Right lobe of liver (tissue), 6 donors: ENCODE measurements at regions not wholly inside any gene's neighbourhood (a gene's known extent, or its start where the extent isn't known, plus 50 kb on each side); places are given as distances from the start of the nearest gene placed in this dataset.

Experiments
- ATAC-seq, 4 donors: fragments of 200-7000 bp; cut with Tn5 transposase; one replicate each; pipeline ENCODE4 v1.9.1; 2020; ENCODE audit warnings: mild to moderate bottlenecking in 4 of 4, moderate library complexity in 4 of 4
- DNase-seq, 3 donors: peaks; one replicate each; pipeline ENCODE4 v3.0.0-alpha.2; 2020
- H3K27ac ChIP-seq, 3 donors: fragments of 200-600 bp; one replicate each; pipeline ENCODE4 v1.8.0; 2022
- H3K27me3 ChIP-seq, 2 donors: fragments of 200-600 bp; one replicate each; pipeline ENCODE4 v1.8.0; 2022
- H3K36me3 ChIP-seq, 4 donors: fragments of 200-600 bp; sonication (generic) in 1 of 4; one replicate each; pipeline versions ENCODE4 v1.5.1 to v1.8.0; 2017 to 2022; ENCODE audit warnings: control low read depth in 1 of 4
- H3K4me1 ChIP-seq, 4 donors: fragments of 200-600 bp; sonication (generic) in 1 of 4; one replicate each; pipeline versions ENCODE4 v1.5.1 to v1.8.0; 2017 to 2022; ENCODE audit warnings: control low read depth in 1 of 4
- H3K4me3 ChIP-seq, 3 donors: fragments of 200-600 bp; one replicate each; pipeline ENCODE4 v1.8.0; 2022
- H3K9me3 ChIP-seq, 4 donors: fragments of 200-600 bp; sonication (generic) in 1 of 4; one replicate each; pipeline versions ENCODE4 v1.5.1 to v1.8.0; 2017 to 2022; ENCODE audit warnings: control low read depth in 1 of 4
- CTCF ChIP-seq, 4 donors: fragments of 200-600 bp in 3 of 4; fragments of 450-650 bp in 1 of 4; IDR thresholded peaks; one replicate each; pipeline versions ENCODE4 v1.5.1 to v1.8.0; 2016 to 2022; ENCODE audit warnings: antibody characterized with exemption in 4 of 4, mild to moderate bottlenecking in 2 of 4
- POLR2A ChIP-seq: fragments of 450-650 bp; IDR thresholded peaks from one replicate; pipeline ENCODE4 v1.6.1; 2017; ENCODE audit warnings: antibody characterized with exemption, mild to moderate bottlenecking
- WGBS: methylation state at CpG from one replicate; pipeline ENCODE4 v1.1.6; 2018; ENCODE audit warnings: low coverage, low lambda C conversion rate; ENCODE audit not compliant: insufficient coverage; ENCODE audit errors: missing lambda C conversion rate; 5-methylcytosine and 5-hydroxymethylcytosine counted together
- intact Hi-C, 2 donors: fragments of 100-400 bp; cut with DNase I; formaldehyde crosslinking; loops; one replicate each; pipeline versions ENCODE4 v1.11.2 to v1.14.1; 2022
- donor health status: DM: no; HTN: yes; CAD: no.
- donor health status: DM: no; HTN: no; CAD: no.
- donor health status: DM: no; HTN: no; CAD: no.
- donor health status: DM: no; HTN: yes; CAD: no.
- donor health status: DM: no; HTN: yes; CAD: no.

GRCh38 chr7:70923181-70923845, 208.6 kb upstream of the GALNT17 start:
- ATAC-seq (peak in 2 of 4 donors; percentile 16 to 30), DNase-seq (no peak)
- intact Hi-C loops = no loop called here
- no peak overlapping the region for H3K4me3 ChIP-seq
- no peaks in the 10 kb centered on the region for H3K9me3 ChIP-seq
- TF ChIP-seq POLR2A = no peak
- TF ChIP-seq CTCF (IDR thresholded peaks at IDR 0.05) = no peak
- H3K36me3 ChIP-seq = no peaks in the 10 kb centered on the region
- 59% methylated on average over 11 of the region's 11 CpGs for WGBS
- no peak overlapping the region for H3K27ac ChIP-seq
- H3K27me3 ChIP-seq = no peaks in the 10 kb centered on the region
- H3K4me1 ChIP-seq = no peaks in the 10 kb centered on the region

- Histone ChIP-seq H3K36me3 (no peaks in the 10 kb centered on the region), H3K4me1 (no peaks in the 10 kb centered on the region), H3K4me3 (no peak overlapping the region), H3K27me3 (no peaks in the 10 kb centered on the region), H3K27ac (no peak overlapping the region), H3K9me3 (no peaks in the 10 kb centered on the region)
- intact Hi-C loops = no loop called here
- WGBS = 51% methylated on average over 3 of the region's 5 CpGs
- DNase-seq = no peak
- ATAC-seq = no peak
- TF ChIP-seq POLR2A = no peak
- TF ChIP-seq CTCF (IDR thresholded peaks at IDR 0.05) = no peak
Measured at GRCh38 chr7:70925411-70926115, 206.4 kb upstream of the GALNT17 start.

- Histone ChIP-seq H3K27me3 (no peaks in the 10 kb centered on the region), H3K4me1 (no peaks in the 10 kb centered on the region), H3K4me3 (no peak overlapping the region), H3K27ac (no peak overlapping the region), H3K9me3 (no peaks in the 10 kb centered on the region), H3K36me3 (no peaks in the 10 kb centered on the region)
- ATAC-seq (no peak), DNase-seq (no peak)
- TF ChIP-seq CTCF (IDR thresholded peaks at IDR 0.05) (no peak), POLR2A (no peak)
- 42% methylated on average over 4 of the region's 4 CpGs for WGBS
- intact Hi-C loops = no loop called here
Measured at GRCh38 chr7:70926666-70927065, 205.3 kb upstream of the GALNT17 start.

GRCh38 chr7:70935311-70935710, 196.6 kb upstream of the GALNT17 start:
- Histone ChIP-seq H3K36me3 (no peaks in the 10 kb centered on the region), H3K9me3 (no peaks in the 10 kb centered on the region), H3K27me3 (no peaks in the 10 kb centered on the region), H3K27ac (no peak overlapping the region), H3K4me3 (no peak overlapping the region), H3K4me1 (no peaks in the 10 kb centered on the region)
- no peak for TF ChIP-seq CTCF (IDR thresholded peaks at IDR 0.05)
- no peak for TF ChIP-seq POLR2A
- intact Hi-C loops = no loop called here
- ATAC-seq (no peak), DNase-seq (no peak)
- WGBS = 34% methylated on average over 3 of the region's 8 CpGs
